ENCODE measurements at regions not wholly inside any gene's neighbourhood (a gene's known extent, or its start where the extent isn't known, plus 50 kb on each side); places are given as distances from the start of the nearest gene placed in this dataset.

GRCh38 chr13:31631746-31632145 is 107.6 kb upstream of the RXFP2 start:
- TF ChIP-seq CTCF (IDR thresholded peaks at IDR 0.05 in 2 of 3, conservative IDR thresholded peaks at IDR 0.05 in 1 of 3; ENCODE audit: borderline replicate concordance in 1 of 3, insufficient read depth in 1 of 3, low read depth in 2 of 3, low read length in 2 of 3) (no peak), MAX (IDR thresholded peaks at IDR 0.05) (no peak)
- TF ChIP-seq, protein P1, sequence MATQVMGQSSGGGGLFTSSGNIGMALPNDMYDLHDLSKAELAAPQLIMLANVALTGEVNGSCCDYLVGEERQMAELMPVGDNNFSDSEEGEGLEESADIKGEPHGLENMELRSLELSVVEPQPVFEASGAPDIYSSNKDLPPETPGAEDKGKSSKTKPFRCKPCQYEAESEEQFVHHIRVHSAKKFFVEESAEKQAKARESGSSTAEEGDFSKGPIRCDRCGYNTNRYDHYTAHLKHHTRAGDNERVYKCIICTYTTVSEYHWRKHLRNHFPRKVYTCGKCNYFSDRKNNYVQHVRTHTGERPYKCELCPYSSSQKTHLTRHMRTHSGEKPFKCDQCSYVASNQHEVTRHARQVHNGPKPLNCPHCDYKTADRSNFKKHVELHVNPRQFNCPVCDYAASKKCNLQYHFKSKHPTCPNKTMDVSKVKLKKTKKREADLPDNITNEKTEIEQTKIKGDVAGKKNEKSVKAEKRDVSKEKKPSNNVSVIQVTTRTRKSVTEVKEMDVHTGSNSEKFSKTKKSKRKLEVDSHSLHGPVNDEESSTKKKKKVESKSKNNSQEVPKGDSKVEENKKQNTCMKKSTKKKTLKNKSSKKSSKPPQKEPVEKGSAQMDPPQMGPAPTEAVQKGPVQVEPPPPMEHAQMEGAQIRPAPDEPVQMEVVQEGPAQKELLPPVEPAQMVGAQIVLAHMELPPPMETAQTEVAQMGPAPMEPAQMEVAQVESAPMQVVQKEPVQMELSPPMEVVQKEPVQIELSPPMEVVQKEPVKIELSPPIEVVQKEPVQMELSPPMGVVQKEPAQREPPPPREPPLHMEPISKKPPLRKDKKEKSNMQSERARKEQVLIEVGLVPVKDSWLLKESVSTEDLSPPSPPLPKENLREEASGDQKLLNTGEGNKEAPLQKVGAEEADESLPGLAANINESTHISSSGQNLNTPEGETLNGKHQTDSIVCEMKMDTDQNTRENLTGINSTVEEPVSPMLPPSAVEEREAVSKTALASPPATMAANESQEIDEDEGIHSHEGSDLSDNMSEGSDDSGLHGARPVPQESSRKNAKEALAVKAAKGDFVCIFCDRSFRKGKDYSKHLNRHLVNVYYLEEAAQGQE (IDR thresholded peaks at IDR 0.05; ENCODE audit: low read depth) = no peak
